Germinal center (tissue), 1 donor: ENCODE measurements at regions not wholly inside any gene's neighbourhood (a gene's known extent, or its start where the extent isn't known, plus 50 kb on each side); places are given as distances from the start of the nearest gene placed in this dataset.
"Not testable (repeated sequence)": the region's sequence is repeated elsewhere in the genome, so short reads cannot be mapped to it uniquely, and the experiment has no call there.

Experiments
- DNase-seq: peaks from one replicate; pipeline ENCODE4 v3.0.0; 2012; ENCODE audit warnings: mixed read lengths, low spot score

DNA sequence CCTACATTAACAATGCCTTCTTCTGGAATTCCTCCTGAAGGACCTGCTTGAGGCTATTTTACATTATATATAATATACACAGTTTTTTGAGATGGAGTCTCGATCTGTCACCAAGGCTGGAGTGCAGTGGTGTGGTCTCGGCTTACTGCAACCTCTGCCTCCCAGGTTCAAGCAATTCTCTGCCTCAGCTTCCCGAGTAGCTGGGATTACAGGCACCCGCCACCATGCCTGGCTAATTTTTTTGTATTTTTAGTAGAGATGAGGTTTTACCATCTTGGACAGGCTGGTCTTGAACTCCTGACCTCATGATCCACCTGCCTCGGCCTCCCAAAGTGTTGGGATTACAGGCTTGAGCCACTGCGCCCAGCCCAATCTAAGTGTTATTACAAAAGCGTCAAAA lies 71.9 kb upstream of the PRR23C start:
- not testable (repeated sequence) for DNase-seq

DNA sequence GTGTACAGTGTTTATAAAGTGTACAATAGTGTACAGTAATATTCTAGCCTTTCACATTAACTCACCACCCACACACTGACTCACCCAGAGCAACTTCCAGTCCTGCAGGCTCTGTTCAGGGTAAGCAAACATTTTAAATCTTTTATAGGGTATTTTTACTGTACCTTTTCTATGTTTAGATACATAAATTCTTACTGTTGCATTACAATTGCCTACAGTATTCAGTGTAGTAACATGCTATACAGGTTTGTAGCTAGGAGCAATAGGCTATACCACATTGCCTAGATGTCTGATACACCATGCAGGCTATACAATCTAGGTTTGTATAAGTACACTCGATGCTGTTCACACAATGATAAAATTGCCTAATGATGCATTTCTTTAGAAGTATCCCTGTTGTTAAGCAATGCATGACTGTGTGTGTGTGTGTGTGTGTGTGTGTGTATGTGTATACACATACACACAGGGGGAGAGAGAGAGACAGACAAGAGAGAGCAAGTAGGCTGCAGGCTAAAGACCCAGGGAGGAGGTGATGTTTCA lies 72.5 kb upstream of the PRR23C start:
- DNase-seq = no peak

DNA sequence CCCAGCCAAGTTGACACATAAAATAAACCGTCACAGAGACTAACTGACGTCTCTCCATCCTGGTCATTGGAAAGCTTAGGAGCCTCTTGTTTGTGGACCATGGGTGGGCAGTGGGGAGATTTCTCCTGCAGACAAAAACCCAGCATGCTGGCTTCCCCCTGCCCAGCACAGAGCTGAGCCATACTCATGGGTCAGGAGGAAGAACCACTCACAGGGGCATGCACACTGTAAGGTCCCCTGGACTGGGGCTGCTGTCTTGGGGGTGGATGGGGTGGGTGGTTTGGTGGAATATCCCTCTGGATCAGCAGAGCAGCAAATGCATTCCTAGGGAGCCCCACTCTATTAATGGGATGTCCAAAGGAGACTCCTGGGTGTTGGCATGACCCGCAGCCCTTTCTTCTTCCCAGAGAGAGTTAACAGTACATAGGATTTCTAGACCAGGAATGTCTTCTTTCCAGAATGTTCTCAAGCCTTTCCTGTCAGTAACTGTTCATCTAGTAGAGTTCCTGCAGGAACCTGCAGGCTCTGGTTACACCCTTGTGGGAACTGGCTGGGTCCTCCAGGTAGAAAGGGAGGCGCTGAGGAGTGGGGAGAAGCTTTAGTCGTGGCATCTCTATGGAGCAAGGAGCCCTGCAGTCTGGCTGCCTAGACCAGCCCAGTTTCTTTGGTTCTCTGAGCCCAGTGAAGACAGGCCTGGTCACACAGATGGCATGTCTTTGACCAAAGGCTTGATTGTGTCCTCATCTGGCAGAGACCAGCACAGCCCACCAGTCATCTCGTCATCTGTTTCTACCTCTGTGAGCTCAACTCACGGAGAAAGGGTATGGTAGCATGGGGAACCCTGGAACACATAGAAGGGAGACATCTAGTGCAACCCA lies 73.4 kb upstream of the PRR23C start:
- DNase-seq = no peak

DNA sequence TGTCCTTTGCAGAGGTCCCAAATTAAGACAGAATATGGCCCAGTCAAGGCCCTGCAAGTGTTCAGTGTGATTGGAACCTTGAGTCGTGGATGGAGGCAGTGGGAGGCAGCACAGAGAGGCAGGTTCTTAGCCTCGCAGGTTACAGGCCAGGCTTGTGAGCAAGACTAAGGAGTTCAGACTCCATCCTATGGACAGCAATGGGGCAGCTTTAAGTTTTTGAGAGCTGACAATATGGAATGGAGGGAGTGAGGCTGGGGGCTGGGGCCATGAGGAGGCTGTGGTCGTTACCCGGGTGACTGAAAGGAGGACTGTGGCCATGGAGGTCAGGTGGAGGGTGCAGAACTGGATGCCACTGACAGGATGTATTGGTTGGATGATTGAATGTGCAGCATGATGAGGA lies 74.1 kb upstream of the PRR23C start:
- DNase-seq = no peak

DNA sequence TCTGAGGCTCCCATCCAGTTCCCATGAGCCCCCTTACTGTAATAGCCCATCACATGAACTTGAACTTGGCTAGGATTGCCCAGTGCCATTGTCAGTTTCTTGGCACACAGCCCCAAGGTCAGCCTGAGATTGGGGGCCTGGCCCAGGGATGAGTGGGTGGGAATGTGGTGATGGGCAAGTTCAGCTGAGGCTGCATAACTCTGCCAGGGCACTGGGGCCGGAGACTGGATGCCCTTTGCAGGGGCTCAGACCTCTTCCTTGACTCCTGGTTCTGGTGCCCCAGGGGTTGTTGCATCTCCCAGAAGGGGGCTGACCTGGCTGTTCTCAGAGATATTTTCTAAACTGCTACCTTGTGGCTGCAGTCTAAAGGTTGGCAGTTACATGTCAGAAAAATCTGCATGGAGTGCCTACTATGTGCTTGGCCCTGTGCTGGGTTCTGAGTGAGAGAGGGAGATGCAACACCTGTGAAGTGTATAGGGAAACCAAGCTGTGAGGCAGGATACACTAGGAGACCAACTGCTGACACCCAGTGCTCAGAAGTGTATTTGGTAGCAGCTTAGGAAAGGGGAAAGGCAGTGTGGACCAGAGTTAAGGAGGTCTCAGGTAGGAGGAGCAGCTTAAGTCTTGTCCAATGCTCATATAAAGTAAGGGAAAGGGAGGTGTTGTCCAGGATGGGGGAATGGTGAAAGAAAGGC lies 74.8 kb upstream of the PRR23C start:
- no peak for DNase-seq

DNA sequence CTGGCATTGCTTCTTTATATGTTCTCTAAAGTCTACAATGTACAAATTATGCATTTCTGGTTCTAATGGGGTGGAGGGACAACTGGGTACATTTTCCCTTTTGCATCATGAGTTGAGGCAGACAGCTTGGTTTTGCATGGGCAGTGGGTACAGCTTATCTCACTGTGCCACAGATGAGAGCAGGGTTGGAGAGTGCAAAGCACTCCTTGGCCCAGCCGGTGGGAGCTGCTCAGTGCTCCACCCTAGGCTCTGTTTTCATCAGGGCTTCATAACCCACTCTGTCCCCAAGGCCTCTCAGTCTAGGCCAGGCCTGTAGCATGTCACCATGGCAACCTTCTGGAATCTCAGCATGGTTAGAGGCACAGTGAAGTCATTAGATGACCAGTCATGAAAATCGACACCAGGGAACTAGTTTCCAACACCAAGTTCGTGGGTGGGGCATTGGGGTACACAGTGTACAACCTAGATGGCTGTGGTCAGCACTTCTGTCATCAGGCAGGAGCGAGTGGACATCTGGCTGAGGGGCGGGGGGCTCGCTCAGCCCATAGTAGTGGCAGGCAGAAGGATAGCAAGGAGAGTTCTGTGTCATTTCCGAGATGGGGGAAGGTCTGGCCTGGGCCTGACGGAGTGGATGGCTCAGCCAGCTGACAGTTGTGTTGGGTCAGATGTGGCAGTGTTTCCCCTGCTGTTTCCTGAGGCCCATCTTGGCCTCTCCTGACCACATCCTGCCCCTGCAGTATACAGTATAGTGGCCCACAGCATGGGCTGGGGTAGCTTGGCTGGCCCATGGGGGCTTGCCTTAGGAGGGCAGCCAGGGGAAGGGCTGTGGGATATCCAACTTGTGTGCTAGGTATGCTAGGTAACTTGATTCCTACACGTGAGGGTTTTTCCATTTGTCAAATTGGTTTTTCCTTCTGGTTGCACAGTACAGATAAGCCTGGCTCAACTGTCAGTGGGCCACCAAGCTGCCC lies 75.7 kb upstream of the PRR23C start:
- DNase-seq = no peak

DNA sequence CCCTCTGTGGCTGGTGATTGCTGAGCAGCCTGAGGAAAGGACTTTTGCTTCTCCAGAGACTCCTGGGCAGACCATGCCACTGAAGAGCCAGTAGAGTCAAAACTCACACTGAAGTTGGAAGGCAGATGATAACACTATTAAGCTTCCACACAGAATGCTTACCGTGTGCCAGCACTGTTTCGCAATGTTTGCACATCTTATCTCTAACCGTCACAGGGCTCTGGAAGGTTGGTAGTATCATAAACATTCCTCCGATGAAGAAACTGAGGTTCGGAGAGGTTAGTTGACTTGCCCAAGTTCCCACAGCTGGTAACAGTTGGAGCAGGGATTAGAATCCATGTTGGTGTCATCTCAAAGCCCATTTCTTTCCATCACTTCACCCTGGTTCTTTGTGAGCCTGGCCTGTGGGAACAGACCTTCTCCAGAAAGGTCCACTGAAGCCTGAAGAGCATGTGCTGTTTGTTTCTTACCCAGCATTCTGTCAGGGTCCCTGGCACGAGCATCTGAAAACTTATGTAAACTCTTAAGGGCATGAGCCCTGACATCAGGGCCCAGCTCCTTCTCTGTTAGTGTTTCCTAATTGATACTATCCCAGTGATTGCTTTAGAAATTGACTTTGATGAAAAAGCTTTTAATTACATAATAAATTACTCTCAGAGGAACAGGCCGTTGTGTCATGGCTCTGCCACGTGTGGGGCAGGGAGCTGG lies 77.0 kb upstream of the PRR23C start:
- DNase-seq = no peak

DNA sequence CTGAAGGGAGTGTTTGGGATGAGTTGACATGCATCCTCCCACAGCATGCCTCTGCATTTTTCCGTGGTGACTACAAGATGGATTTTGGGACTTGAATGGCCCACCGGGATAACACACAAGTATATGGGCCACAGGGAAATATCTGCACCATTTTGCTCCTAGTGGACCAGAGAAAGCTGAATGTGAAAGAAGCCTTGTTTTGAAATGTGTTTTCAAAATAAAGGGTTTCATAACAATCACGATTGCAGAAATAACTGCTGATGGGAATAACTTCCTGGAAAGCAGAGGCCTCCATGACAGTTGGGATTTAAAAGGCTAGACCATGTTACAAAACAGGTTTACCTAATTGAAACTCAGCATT lies 77.5 kb upstream of the PRR23C start:
- DNase-seq = no peak

DNA sequence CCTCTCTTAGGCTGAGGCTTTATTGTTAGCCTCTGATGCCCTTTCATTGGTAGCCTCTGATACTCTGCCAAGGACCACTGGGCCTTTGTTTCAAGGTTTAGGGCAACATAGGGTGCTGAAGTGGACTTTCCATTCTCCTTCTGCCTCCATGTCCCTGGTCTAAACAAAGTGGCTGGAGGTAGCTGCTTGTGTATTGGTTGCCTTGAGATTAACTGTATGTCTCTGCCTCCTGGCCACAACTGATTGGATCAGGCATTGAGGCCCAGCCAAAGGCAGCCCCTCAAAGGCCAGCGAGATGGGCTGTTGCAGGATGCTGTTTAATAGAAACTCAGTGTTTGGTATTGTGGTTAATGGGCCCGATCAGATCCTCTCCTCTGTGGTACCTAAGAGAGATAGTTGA lies 77.9 kb upstream of the PRR23C start:
- no peak for DNase-seq

DNA sequence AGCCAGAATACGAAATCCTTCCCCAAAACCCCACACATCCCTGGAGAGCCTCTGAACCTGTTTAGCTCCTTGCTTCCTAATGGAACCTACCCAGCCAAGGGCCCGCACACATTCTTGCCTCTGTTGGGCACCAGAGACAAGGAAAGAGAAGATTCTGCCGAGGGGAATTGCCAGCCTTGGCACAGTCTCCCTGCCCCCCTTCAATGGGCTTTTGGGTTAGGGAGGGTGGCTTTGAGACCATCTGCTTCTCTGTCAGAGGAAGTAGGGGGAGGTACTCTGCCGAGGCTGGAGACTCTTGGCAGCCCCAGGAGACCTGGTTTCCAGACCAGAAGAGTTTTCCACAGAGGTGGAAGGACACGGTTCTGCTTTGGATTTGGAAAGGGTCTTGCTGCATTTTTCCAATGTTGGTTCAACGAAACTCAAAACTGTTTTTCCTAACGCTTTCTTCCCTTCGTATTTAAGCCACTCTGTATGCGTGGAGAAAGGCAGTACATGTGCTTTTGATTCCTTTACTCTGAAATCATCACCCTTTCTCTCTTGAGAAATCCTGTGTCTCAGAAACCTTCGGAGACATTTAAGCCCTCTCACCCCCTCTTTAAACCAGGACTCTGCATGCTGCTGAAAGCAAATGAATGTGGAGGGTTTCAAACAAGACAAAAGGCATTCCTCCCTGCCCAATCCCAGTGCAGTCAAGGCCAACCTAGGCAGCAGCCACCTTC lies 78.8 kb upstream of the PRR23C start:
- DNase-seq = no peak

DNA sequence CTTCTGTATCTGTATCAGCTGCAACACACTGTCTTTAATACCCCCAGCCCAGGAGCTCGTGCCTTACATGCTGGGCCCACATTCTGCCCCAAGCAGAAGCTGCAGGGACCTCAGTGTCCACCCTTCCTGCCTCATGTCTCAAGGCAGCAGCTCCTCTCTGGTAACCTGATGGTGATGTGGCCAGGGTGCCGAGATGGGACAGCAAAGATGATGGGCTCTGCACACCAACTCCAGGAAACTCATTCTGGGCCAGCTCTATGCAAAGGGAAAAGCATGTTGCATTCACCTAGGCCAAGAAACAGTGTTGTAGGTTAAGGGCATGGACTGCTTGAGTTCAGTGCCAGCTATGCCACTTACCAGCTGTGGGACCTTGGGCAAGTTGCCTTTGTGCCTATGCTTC lies 79.5 kb upstream of the PRR23C start:
- no peak for DNase-seq

DNA sequence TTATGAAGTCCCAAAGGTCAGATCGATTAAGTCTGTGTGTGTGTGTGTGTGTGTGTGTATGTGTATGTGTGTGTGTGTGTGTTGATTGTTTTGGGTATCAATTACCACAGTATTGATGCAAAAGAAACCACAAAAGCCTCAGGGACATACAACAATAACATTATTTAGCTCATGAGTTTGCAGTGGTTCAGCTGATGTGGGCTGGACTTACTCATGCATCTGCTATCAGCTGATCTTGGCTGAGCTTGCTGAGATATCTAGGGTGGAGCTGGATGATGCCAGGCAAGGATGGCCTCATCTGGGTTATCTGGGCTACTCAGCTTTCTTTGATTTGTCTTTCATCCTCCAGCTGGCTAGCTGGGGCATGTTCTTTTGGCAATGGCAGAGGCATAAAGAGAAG lies 82.4 kb upstream of the PRR23C start:
- no peak for DNase-seq

DNA sequence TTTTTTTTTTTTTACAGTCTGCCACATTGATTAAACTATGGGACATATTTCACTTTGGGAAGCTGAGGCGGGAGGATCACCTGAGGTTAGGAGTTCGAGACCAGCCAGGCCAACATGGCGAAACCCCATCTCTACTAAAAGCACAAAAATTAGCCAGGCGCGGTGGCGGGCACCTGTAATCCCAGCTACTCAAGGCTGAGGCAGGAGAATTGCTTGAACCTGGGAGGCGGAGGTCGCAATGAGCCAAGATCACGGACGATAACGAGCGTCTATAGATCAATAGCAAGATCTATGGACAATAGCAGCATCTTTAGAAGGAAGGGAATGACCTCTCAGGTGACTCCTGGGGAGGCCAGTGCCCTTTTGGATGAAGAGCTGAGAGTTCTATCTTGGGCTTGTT lies 82.9 kb upstream of the PRR23C start:
- DNase-seq = not testable (repeated sequence)

DNA sequence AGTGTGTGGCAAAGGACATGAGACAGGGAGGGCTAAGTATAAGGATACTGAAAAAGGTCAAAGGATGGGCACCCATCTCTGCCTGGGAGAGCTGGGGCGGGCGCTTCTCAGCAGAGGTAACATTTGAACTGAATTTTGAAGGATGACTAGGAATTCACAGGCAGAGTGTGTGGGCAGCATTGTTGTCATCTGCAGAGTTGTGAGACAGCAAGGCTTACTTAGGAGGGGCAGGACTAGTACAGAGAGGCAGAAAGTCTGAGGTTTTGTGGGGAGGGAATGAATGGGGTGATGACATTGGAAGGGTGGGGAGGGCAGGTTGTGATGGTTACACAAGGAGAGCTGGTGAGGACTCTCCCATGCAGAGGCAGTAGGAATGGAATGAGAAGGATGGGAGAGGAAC lies 84.1 kb upstream of the PRR23C start:
- no peak for DNase-seq

DNA sequence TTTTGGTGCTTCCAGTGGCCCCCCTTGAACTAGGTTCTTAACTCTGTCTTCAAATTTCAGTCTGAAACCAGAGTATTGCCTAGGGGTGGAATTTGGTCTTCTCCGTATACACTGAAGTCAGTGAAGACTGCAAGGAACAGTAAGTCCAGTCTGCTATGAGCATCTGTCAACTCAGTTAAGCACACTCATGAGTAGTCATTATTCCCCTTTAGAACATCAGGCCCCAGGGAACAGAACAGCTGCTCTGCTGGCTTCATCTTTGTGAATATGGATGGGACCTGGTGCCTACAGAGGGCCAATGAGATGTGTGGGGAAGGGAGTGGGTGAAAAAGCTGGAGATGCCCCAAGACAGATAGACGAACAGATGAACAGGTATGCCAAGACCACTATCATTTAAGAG lies 85.2 kb upstream of the PRR23C start:
- no peak for DNase-seq

DNA sequence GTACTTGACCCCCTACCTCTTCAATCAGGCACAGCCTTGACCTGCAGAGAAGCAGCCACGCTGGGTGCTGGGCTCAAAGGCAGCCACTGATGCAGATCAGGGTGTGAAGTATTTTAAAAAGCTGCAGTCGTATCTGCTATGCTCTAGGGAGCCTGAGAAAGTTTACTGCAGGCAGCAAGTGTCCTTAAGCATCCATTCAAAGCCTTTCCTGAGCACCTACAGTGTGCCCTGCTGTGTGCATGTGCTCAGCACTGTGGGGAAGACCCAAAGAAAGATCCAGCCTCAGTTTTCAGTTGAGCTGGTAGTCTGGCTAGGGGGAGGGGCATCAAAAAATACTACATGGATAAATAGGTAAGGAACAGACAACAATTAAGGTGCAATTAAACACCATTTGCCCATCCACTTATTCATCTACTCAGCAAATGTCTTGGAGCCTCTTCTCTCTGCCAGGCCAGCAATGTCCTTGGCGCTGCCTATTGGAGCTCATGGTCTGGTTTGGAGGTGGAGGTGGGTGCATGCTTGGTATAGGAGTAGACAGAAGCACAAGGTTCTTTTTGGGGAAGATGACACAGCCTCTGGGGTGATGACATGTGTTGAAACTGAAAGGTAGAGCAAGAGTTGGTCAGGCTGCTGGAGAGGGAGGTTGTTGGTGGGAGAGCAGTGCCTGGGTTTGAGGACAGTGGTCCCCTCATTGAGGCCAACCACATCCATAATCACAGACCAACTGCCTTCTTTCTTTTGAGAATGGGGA lies 85.9 kb upstream of the PRR23C start:
- DNase-seq = no peak

DNA sequence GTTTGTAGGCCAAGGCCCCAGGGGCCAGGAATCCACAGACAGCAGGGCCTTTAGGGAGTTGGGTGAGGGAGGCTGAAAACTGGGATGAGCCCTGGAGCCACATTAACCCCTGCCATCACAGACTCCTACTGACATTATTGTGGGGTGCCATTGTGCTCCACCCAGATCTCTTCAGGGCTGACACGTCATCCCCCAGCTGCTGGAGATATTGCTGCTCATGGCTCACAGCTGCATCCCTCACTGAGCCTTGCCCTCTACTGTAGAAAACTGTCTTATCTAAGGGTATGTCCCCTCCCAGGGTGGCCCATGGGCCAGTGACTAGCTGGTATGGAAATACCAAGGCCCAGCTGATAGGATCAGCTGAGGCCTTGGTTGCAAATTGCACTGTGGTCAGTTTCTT lies 87.3 kb upstream of the PRR23C start:
- DNase-seq = no peak

DNA sequence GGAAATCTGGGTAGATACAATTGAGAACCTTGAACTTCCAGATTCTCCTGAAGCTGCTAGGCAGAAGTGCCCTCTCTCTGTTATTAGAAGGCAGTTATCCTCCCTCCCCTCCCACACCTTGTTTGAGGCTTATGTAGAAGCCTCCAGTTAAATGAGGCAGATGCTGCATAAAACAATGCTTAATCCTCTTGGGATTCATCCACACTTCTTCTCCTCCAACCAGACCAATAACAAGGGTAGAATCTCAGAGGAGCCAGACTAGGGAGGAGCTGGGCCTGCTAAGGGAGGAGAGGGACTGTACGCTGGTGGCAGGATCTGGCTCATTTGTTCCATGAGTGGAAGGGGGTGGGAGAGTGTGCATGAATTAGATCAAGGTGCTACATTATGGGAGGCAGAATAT lies 88.3 kb upstream of the PRR23C start:
- no peak for DNase-seq

DNA sequence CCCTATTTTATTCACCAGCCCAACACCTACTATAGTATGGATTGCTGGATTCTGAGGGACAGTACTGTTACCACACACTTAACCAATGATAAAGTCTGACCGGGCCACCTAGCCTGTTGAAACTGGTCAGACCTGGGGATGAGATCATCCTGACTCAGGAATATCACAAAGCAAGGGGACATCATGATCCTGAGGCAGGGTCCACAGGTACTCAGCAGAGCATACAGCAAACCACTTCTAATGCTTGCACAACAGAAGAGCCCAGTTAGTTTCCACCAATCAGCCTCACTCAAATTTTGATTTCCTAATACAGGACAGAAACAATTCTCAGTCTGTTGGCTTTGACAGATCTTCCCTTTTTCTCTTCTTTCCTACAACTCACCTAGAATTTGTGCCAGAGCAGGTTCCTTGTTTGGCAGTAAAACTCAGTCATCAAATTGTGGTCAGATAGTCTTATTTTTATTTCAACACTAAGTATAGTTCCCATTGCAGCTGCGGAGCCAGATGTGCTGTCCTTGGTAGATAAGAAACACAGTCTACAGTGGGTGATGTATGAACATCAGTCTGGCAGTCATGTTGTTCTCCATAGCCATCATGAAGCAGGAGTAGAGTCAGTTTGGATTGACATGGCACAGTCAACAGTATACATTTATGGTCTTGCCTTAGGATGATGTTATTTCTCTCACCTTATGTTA lies 90.1 kb upstream of the PRR23C start:
- no peak for DNase-seq

DNA sequence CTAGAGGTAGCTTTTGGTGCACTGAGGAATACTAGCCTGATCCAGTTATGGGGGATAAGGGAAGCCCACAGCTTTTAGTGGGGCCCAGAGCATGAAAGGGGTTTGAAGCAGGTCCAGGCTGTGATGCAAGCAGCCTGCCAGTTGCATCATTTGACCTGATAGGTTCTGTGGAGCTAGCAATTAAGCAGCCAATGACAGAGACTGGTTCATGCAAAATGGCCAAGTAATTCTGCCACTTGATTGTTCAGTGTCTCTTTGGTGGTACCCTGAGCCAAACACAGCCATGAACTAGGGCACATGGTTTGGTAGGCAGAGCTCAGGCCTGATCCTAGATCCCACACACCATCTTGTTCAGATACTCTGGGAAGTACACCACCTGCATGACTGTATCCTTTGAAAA lies 91.0 kb upstream of the PRR23C start:
- DNase-seq = no peak
